H54 (cell line): ENCODE measurements at regions not wholly inside any gene's neighbourhood (a gene's known extent, or its start where the extent isn't known, plus 50 kb on each side); places are given as distances from the start of the nearest gene placed in this dataset.

ENCODE experiments used
- DNase-seq: peaks from one replicate; pipeline ENCODE4 v3.0.0; 2011; ENCODE audit warnings: low spot score, mixed read lengths; ENCODE audit not compliant: insufficient read length
- FAIRE-seq: peaks from 3 replicates; lab custom pipeline; 2011; peaks lifted over from hg19 to GRCh38; lab: Jason Lieb, UNC
- POLR2A ChIP-seq: IDR thresholded peaks from 2 replicates; pipeline ENCODE4 v1.6.1; 2011; ENCODE audit warnings: low read depth, mild to moderate bottlenecking, low read length

DNA sequence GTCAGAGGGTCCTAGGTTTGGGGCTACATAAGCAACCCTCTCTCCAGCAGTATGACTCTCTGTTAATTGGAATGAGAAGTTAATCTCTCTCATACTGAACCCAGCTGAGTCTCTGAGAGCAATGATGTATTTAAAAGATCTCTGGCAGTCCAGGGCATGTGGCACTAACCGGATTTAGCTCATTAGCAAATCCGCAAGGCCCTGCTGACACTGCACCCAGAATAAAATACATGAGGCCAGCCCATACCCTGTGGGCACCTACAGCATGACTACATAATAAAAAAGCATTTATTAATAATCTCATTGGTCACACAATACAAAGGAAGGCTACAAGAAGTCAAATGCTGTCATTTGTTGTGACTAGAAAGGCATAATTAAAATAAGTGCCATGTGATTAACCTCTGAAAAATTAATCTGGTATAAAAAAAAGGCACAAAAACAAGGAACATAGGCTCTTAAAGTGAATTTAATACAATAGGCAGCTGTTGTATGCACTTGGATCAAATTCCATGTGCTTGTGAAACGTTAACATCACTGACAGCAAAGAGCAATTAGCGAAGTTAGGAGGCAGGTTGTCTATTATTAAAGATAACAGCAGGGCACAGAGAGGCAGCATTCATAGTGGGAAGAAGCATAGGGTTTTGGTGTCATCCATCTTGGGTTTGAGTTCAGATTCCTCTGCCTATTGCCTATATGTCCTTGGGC is 381.2 kb downstream of the WDR72 start:
- DNase-seq (no peak), FAIRE-seq (no peak)
- TF ChIP-seq POLR2A: no peak

DNA sequence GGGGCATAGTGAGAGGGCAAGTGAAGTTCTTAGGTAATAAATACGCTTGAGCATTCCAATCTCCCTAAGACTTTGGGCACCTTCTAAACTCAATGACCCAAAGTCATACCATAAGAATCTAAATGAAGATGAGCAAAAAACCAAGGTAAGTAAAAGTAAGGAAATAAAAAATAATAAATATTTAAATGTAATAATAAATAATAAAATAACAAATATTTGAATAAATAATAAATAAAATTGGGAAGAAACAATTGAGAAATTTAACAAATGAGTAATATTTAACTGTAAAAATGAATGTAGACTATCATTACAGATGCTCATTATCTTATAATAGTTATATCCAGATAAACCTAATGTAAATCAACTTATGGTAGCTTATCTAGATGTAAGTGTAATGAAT is 391.7 kb downstream of the WDR72 start:
- TF ChIP-seq POLR2A: no peak
- no peak for DNase-seq
- FAIRE-seq: no peak

GRCh38 chr15:53360881-53361280 is 398.6 kb downstream of the WDR72 start:
- no peak for TF ChIP-seq POLR2A
- DNase-seq (no peak), FAIRE-seq (no peak)

GRCh38 chr15:53359038-53359437 is 400.4 kb downstream of the WDR72 start:
- DNase-seq (no peak), FAIRE-seq (no peak)
- TF ChIP-seq POLR2A: no peak

- DNase-seq: no peak
- no peak for FAIRE-seq
Measured at GRCh38 chr15:53354874-53355273, 404.6 kb downstream of the WDR72 start.

DNA sequence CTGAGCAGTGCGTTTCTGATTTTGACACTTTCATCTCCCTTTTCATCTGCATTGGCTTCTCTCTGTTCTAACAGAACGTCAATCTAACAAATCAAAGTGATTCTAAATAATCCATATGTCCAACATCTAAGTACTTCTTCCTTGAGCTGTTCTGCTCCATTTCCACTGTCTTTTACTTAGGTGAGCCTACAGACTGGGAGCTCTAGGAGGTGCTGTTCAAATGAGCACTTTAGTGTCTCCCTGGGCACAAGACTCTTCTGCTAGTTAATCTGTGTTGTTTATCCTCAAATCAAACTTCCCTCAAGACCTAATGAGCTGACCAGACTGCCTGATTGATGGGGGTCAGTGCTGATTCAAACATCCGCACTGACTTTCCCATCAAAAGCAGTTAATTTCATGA is 408.1 kb downstream of the WDR72 start:
- FAIRE-seq (no peak), DNase-seq (no peak)
- TF ChIP-seq POLR2A: no peak

More at GRCh38 chr15:53354874-53355273, 404.6 kb downstream of the WDR72 start:
- TF ChIP-seq POLR2A: no peak

DNA sequence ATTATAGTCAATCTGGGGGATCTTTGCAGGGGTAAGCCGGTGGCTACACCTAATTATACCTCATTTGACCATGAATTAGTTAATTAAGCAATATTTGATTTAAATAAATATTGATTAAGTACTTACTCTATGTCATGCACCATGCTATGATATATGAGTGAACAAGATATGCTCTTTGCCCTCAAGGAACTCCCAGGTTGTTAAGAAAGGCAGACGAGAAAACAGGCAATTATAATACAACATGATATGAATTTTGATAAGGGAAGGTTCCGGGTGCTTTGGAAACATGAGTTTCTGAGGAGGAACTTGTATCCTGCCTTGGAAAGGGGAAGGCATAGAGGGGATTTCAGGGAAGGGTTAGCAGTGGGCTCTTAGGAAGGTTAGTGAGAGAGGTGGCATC is 412.9 kb downstream of the WDR72 start:
- DNase-seq (no peak), FAIRE-seq (no peak)
- TF ChIP-seq POLR2A: no peak

DNA sequence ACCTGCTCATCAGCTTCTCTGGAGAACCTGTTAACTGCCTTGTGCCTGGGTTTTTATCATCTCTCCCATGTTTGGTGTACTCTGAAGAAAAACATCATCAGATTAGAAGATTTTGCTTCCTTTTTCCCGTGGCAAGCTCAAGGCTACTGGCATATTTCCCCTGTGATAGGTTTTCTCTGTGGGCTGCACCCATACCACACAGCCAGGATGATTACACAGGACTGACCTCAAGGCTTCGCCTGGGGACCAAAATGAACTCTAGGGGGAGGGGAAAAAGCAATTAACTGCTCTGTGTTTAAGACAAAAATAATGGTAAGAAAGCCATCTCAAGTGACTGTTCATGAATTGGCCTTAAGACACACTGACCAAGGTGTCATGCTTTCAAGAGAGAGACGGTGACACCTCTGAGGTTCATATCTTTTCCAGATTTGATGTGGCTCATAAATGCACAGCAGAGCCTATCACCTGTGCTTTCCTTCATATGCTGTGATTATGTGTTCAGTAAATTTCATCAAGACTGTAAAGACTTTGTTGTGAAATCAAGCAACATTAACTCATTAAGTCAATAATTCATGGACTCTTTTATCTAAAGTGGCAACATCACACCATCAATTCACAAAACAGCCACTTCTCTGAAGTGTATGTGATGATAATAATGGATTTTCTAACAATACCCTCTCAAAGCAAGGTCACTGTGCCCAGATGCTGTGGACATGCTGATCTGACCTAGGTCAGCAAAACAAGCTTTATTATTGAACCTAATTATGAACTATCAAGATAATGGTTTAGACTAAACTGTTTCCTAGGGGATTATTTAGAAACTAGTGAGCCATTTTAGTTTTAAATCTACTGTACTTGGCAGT is 427.9 kb downstream of the WDR72 start:
- DNase-seq (no peak), FAIRE-seq (no peak)
- no peak for TF ChIP-seq POLR2A

DNA sequence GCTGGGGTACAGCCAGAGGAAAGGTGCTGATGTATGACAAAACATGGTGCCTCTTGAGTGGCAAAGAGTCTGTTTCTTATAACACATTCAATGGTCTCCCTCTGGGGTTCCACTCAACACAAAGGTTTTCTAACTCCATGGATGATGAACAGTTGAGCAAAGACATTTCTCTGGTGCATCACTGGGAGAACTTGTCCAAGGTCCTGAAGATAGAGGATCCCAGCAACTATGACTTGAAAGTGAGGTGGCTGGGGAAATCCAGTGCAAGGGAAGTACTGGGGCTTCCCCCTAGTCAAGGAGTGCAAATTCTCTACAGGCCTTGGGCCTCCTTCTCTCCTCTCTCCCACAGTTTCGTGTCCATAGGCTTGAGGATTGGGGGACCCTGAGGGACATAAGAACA is 431.1 kb downstream of the WDR72 start:
- FAIRE-seq: no peak
- TF ChIP-seq POLR2A: no peak
- DNase-seq: no peak

DNA sequence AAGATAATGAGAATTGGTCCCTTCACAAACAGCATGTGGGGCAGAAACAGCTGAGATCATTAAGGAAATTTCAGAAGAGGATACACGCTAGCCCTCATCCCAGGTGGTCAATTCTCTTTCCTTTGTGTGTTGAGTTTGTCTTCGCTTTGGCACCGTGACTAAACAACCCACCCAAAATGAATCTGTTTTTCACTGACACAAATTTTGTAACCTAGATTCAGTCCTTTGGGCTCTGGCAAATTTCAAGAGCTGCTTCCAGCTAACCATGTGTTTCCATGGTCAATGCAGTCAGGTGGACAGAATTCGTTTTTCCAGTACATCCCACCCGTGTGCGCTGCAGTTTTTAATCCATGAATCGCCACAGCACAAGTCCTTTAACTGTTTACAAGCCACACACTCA is 435.4 kb downstream of the WDR72 start:
- no peak for TF ChIP-seq POLR2A
- DNase-seq: no peak
- FAIRE-seq: no peak

DNA sequence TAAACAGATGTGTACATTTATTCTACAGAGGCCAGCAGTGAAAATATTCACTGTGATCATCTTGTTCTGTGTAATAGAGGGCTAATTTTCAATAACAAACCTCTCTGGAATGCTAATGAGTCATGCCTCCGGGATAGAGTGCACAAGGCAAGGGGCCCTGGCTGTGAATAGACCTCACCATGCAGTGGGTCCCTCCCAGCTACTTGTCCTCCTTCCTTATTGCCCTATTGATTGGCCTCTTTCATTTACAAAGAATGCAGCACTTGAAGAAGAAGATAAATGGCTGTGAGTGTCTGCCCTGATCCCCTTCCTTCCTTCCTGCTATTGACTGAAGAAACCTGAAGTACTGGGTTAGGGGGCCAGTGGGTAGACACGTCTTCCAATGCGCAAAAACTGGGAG is 436.3 kb downstream of the WDR72 start:
- no peak for TF ChIP-seq POLR2A
- no peak for FAIRE-seq

DNA sequence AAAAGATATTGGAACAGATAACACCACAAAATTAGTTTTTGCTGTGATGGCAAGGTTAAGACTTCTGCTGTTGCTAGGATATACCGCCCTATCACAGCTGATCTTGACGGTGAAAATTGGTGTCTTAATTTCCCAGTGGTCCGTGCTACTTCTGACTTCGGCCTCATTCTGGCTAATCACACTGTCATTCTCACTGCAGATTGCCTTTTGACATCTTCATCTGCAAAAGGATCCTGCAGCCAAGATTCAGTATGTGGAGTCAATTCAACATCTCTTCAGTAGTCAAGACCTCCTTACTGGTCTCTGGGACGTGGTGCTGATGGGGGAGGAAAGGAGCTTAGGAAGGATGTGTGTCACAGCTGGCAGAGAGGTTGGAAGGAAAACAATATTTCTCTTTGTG is 438.6 kb downstream of the WDR72 start:
- no peak for FAIRE-seq
- DNase-seq: no peak
- no peak for TF ChIP-seq POLR2A

More for the DNA sequence above, 436.3 kb downstream of the WDR72 start:
- DNase-seq: no peak

- DNase-seq (no peak), FAIRE-seq (no peak)
- no peak for TF ChIP-seq POLR2A
Measured at GRCh38 chr15:53312707-53313106, 446.8 kb downstream of the WDR72 start.

DNA sequence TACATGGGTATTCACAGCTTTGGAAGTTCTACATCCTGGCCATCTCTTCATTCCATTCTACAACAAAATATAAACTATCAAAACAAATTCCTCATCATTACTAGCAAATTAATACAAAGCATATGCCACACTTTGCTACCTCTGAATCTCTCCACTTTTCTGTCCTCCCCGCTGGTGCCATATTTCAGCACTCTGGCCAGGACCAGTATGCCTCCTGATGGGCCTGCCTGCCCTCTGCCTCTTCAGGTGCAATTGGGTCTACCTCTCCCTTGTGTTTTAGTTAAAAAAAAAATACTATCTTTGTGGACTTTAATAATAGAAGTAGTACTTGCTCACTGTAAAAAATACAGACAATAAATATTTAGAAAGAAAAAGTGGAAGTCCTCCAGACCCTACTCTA is 448.8 kb downstream of the WDR72 start:
- DNase-seq (no peak), FAIRE-seq (no peak)
- TF ChIP-seq POLR2A: no peak
